MG63 (cell line): ENCODE measurements at regions not wholly inside any gene's neighbourhood (a gene's known extent, or its start where the extent isn't known, plus 50 kb on each side); places are given as distances from the start of the nearest gene placed in this dataset.

Source experiments
- DNase-seq: peaks from one replicate; pipeline ENCODE4 v3.0.0-alpha.2; 2020
- H3K27me3 ChIP-seq: fragments of 250-450 bp; sonication (Bioruptor Pico); 2 replicates; pipeline ENCODE4 v1.5.1; 2020; ENCODE audit warnings: mild to moderate bottlenecking, moderate library complexity
- H3K36me3 ChIP-seq: fragments of 250-450 bp; sonication (Bioruptor Pico); 2 replicates; pipeline ENCODE4 v1.5.1; 2020; ENCODE audit warnings: mild to moderate bottlenecking, moderate library complexity
- H3K4me3 ChIP-seq: fragments of 250-450 bp; sonication (Bioruptor Pico); 2 replicates; pipeline ENCODE4 v1.5.1; 2020; ENCODE audit warnings: mild to moderate bottlenecking, moderate library complexity
- H3K9me3 ChIP-seq: fragments of 250-450 bp; sonication (Bioruptor Pico); 2 replicates; pipeline ENCODE4 v1.5.1; 2020; ENCODE audit warnings: mild to moderate bottlenecking, moderate library complexity

DNA sequence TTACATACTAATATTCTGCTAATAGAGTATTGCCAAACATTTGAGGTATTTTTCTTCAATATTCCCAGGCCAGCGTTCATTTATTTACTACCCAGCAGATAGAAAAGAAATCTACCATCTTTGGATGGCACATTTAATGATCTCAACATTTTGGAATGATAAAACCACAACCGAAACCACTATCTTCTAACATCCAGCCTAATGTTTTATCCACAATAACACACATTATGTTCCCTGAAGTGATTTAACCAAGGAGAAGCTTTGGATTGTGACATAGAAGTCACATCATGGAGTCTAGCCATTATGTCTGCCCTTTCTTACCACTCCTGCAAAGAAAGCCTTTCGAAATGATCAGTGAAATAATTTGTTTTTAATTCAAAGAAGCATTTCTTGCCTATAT is 497.1 kb upstream of the PLXNA2 start:
- H3K9me3 ChIP-seq = 0 out of 2 replicates have a peak, but pooled peaks cover 1% of the 10 kb centered on the region
- H3K36me3 ChIP-seq = no peaks in the 10 kb centered on the region
- no peaks in the 10 kb centered on the region for H3K27me3 ChIP-seq
- DNase-seq = no peak
- H3K4me3 ChIP-seq = no peak overlapping the region

DNA sequence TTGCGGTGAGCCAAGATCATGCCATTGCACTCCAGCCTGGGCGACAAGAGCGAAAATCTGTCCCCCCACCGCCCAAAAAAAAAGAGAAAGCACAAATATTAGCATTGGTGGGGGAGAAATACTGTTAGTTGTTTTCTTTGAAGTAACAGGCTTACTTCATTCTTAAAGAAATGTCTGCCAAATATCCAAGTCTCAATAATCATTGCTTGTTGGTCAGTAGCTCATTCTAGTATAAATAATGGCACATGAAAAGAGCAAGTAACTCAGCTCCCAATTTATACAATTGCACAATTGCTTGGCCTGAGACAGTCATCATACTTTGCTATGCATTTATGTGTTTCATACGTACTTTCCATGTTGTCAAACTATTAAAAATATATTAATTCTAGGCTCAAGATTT is 499.2 kb upstream of the PLXNA2 start:
- no peaks in the 10 kb centered on the region for H3K27me3 ChIP-seq
- H3K4me3 ChIP-seq = no peak overlapping the region
- no peak for DNase-seq
- no peaks in the 10 kb centered on the region for H3K36me3 ChIP-seq
- 0 out of 2 replicates have a peak, but pooled peaks cover 1% of the 10 kb centered on the region for H3K9me3 ChIP-seq

DNA sequence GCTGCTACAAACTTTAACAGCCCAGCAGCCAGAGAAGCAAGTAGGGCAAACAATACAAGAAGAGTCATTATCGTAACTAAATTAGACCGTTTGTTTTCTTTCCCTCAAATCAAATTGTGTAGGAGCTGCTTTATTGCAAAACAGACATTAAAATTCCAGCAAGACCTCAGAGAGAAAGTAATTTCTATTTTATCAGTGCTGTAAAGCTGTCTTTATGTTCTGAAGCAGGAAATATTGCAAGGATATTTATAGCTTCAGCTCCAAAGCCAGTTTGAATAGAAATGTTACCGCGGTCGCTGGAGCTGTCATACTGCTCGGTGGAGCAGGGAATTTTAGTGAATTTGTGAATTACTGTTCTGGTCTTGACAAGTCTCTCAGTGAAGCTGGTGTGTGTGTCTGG is 503.8 kb upstream of the PLXNA2 start:
- Histone ChIP-seq H3K4me3 (no peak overlapping the region), H3K27me3 (no peaks in the 10 kb centered on the region; the same call in 1 of the 2 replicates), H3K36me3 (no peaks in the 10 kb centered on the region), H3K9me3 (no peaks in the 10 kb centered on the region)
- DNase-seq = no peak

DNA sequence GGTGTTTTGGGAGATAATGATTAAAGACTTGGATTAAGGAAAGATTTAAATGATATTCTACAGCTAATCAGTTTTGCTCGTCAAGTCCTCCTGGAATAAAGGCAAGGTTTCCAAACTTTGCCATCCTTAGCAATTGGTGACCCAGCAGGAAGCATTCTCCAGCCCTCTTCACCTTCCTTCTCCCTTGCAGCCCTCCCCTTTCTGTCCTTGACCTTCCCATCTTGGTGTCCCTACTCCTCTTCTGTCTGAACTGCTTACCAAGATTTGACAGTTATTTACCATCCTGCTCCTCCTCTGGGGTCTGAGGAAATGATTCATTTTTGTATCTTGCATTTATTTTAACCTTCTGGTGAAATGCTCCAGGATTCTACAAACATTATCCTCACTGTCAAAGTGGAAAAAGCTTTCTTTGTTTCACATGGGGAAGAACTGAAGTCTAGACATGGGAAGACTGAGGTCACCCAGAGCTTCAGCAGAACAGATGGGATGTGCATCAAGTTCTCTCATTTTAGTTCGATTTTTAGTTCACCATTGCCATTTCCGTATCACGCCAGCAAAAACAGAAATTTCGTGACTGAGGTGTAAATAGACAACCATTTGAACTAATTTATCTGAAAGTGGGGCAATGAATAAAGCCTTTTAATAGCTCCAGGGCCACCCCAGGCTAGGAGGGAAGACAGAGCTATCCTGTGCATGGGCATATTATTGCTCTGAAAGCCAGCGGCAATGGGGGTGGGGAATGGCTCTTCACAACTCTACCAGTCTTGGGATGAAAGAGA is 504.4 kb upstream of the PLXNA2 start:
- DNase-seq = no peak
- Histone ChIP-seq H3K27me3 (no peaks in the 10 kb centered on the region; the same call in 1 of the 2 replicates), H3K36me3 (no peaks in the 10 kb centered on the region), H3K9me3 (no peaks in the 10 kb centered on the region), H3K4me3 (no peak overlapping the region)

DNA sequence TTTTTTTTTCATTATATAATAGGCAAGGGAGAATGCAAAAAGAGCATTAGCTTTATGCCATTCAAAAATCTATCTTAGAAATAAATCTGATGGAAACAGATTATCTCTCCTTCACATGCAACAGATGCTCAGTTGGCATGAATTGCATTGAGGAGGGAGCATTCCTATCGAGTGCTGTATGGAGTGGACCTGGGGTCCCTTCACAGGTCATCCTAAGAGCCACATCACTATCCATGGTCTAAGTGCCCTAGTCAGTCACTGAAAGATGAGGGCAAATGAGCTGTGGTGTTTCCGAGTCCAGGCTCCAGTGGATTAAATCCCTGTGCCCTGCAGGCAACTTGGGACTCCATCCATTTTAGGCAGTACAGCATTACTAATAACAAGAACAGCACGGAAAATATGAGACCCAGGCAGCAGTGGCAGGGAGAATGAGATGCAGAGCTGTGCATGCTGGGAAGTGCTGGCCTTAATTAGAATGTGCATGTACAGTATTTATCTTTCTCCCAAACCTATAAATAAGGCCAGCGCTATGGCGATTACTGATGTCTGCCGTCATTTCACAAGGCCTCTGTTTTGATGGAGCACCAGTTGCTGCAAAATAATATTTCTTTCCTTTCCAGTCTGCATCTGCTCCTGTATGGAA is 512.3 kb upstream of the PLXNA2 start:
- no peaks in the 10 kb centered on the region for H3K36me3 ChIP-seq
- no peak for DNase-seq
- H3K4me3 ChIP-seq = no peak overlapping the region
- H3K9me3 ChIP-seq = no peaks in the 10 kb centered on the region
- H3K27me3 ChIP-seq = no peaks in the 10 kb centered on the region

DNA sequence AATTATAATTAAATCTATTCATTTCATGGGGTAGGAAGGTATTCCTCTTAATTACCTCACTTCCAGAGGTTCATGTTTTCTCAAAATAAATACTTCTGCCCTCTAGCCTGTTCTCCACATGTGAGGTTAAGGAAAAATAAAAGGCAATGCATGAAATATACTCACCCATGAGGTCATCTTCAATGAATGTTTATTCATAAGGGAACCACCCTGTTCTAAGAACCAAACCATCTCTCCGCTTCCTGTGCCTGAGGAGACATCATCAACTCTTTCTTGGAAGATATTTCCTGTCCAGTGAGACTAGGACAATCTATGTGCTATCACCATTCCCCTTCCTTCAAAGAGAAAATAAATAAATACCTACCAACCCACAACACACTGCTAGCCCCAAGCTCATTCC is 513.7 kb upstream of the PLXNA2 start:
- Histone ChIP-seq H3K4me3 (no peak overlapping the region), H3K9me3 (no peaks in the 10 kb centered on the region), H3K36me3 (no peaks in the 10 kb centered on the region), H3K27me3 (no peaks in the 10 kb centered on the region)
- DNase-seq = no peak

DNA sequence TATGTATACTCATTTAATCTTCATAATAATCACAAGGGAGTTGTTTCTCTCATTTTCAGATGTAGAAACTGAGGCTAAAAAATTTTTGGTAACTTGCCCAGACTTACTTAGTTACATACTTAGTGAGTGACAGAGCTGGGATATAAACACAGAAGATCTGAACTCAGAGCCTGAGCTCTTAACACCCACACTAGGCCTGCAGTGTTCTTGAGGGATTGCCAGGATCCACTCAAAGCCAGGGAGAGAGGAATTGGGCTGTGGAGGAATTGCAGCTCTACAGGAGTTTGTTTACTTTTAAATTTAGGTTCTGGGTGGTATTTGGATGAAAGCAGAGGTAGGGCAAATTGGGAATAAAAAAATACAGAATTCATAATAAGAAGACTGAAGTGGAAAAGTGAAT is 515.1 kb upstream of the PLXNA2 start:
- no peaks in the 10 kb centered on the region for H3K9me3 ChIP-seq
- H3K27me3 ChIP-seq = no peaks in the 10 kb centered on the region
- DNase-seq = peak; percentile 13
- H3K36me3 ChIP-seq = no peaks in the 10 kb centered on the region
- no peak overlapping the region for H3K4me3 ChIP-seq

DNA sequence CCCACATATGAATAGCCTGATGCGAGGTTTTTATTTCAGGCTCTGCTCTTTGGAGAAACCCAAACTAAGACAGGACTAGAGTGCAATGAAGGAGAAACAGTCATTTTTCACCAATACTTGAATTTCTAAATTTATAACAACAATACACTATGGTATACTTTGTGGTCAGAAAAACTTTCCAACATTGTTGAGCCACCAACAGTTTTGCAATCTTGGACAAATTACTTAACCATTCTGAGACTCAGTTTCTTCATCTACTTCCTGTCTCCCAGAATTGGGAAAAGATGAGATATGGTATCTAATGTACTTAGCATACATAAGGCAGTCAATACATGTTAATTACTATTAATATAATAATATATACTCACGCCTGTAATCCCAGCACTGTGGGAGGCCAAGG is 519.8 kb upstream of the PLXNA2 start:
- Histone ChIP-seq H3K36me3 (no peaks in the 10 kb centered on the region), H3K27me3 (no peaks in the 10 kb centered on the region), H3K9me3 (no peaks in the 10 kb centered on the region), H3K4me3 (no peak overlapping the region)
- no peak for DNase-seq

DNA sequence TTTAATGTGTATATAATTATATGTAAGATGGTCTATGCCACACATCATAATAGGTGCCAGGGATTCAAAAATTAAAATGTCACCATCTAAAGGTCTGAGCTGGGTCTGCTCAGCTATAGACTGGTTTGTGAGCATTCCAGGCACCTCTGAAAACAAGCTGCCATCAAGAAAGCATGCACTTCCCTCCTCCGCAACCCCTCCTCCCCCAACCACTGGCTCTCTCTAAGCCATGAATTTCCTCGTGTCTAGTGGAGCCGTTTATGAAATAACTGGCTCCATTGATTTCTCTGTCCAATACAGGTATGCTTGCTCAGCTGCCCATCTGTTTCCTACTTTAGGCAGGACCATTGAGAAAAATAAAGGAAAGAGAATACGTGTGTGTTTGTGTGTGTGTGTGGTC is 522.6 kb upstream of the PLXNA2 start:
- Histone ChIP-seq H3K9me3 (no peaks in the 10 kb centered on the region), H3K27me3 (no peaks in the 10 kb centered on the region), H3K4me3 (no peak overlapping the region), H3K36me3 (no peaks in the 10 kb centered on the region)
- DNase-seq = no peak

DNA sequence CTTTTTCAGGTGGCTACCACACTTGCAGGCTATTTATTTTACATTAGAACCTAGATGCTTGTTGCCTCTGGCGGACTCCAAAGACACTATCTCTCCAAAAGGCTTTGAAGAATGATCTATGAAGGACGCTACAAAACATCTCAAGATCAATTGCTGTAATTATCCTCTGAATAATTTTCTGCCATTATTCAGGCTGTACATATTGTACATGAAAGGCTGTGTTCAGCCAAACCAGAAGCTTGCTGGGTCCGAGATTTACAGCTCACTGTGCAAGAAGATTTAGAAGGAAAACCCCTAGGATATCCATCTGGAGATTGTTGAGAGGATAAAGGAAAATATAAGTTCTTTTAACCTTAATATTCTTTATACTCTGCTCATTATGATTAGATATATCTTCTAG is 523.6 kb upstream of the PLXNA2 start:
- no peak for DNase-seq
- no peaks in the 10 kb centered on the region for H3K27me3 ChIP-seq
- no peak overlapping the region for H3K4me3 ChIP-seq
- no peaks in the 10 kb centered on the region for H3K36me3 ChIP-seq
- no peaks in the 10 kb centered on the region for H3K9me3 ChIP-seq

DNA sequence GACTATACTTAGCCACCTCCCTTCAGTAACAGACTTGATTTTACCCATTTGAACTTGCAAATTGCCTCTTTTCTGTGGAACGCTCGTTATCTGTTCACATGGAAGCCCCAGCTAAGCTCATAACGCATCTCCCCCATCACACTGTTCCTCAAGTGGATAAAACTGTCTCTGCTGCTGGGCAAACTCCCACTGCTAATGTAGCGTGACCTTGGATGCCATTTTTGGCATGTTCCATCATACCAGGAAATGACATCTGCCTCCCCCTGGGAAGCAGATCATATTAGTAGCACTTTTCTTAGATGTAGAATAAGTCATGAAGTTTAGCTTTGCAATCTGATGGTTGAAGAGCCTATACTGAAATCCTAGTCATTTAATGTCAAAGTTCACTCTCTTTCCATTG is 528.7 kb upstream of the PLXNA2 start:
- Histone ChIP-seq H3K4me3 (no peak overlapping the region), H3K36me3 (no peaks in the 10 kb centered on the region), H3K27me3 (no peaks in the 10 kb centered on the region), H3K9me3 (no peaks in the 10 kb centered on the region; the same call in 1 of the 2 replicates)
- DNase-seq = no peak

DNA sequence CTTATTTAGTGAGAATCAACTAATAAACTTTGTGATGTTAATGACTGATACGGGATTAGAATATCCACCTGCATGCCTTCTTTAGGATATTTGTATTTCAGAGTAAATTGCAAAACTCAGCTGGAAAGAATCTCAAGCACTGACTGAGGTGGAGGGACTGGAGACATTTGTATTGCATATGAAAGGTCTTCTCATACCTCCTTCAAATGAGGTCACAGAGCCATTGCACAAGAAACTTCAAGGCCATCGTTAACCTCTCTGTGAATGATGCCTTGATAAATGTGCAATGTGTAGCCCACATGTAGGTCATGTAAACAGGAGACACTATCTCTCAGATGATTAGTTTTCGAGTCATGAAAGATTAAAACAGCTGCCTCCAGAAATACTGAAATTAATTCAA is 531.7 kb upstream of the PLXNA2 start:
- DNase-seq = no peak
- Histone ChIP-seq H3K36me3 (no peaks in the 10 kb centered on the region), H3K9me3 (no peaks in the 10 kb centered on the region; the same call in 1 of the 2 replicates), H3K27me3 (no peaks in the 10 kb centered on the region), H3K4me3 (no peak overlapping the region)

DNA sequence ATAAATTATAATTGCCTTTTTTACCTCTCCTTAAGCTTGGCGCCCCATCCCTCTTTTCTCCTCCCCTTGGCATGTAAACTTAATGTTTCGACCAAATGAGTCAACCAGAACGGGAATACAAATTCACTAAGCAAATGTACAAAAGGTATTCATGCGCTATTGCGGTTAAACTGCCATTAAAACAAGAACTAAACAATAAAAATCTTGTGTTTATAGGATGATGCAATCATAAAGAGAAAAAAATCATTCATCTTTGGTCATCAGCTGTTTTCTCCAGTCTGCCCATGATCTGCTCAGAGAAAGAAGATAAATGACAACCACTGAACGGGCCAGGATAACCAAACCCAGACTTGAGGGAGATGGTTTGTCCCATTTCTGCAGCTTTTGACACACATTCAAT is 534.2 kb upstream of the PLXNA2 start:
- peak; percentile 12 for DNase-seq
- Histone ChIP-seq H3K36me3 (no peaks in the 10 kb centered on the region), H3K9me3 (no peaks in the 10 kb centered on the region; the same call in 1 of the 2 replicates), H3K27me3 (no peaks in the 10 kb centered on the region), H3K4me3 (no peak overlapping the region)

DNA sequence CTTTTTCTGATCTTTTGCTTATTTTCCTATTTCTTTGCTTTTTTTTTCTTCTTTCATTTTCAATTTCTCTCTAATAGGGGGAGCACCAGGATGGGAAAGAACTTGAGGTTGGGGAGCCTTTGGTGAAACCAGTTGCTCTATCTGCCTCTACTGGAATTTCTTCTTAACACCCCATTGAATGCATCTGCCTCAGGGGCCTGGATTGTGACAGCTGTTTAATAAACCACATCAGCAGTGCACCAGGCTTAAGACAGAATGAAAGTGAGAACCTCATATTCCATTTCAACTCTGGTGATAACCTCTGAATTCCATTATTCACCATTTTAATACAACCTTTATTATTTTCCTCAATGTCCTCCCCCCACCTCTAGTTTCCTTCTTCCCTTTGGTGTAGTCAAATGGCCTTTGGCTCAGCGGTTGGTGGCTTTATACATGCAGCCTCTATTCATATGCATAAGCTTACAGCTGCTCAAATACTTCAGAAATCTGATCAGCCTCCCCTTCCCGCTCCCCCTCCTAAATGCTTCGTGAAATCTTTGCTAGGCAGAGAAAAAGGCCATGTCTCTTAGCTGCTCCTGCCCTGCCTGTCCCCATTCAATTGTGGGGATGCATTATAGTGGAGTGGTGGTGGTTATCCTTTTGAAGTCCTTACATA is 537.3 kb upstream of the PLXNA2 start:
- no peak overlapping the region for H3K4me3 ChIP-seq
- no peak for DNase-seq
- H3K9me3 ChIP-seq = no peaks in the 10 kb centered on the region; the same call in 1 of the 2 replicates
- no peaks in the 10 kb centered on the region for H3K36me3 ChIP-seq
- no peaks in the 10 kb centered on the region for H3K27me3 ChIP-seq

DNA sequence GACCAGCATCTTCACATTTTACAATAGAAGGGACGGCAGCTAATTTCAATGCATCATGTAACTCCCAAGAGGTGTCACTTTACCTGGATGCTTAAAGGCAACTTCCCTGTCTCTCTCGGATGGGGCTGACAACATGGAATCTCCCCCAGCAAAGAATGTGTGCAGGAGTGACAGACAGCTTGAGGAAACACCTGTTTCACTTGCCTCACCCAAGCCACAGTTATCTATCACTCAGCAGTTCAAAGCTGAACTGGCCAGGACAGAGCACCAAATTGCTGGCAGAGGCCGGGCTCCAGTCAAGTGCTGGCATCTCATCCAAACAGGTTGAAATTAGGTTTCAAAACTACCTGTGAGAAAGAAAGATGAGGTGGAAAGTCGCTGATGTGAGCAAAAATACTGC is 538.0 kb upstream of the PLXNA2 start:
- DNase-seq = no peak
- Histone ChIP-seq H3K27me3 (no peaks in the 10 kb centered on the region), H3K9me3 (no peaks in the 10 kb centered on the region; the same call in 1 of the 2 replicates), H3K36me3 (no peaks in the 10 kb centered on the region), H3K4me3 (no peak overlapping the region)

DNA sequence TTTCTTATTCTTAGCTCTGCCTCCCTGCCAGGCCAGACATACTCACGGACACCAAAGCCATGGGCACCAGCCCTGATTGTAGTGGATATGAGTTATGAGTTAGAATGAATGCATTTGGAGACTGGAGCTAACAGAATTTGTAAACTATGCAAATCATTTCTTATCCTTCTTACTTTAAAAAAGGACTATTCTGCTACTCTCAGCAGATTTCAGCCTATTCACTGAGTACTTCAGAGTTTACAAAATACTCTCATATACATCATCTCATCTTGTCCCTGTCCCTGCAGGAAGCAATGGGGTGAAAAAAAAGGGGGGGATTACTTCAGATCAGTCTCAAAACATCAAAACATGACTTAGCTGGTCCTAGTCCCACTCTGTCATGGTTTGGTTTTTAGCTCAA is 541.4 kb upstream of the PLXNA2 start:
- Histone ChIP-seq H3K9me3 (no peaks in the 10 kb centered on the region), H3K27me3 (no peaks in the 10 kb centered on the region), H3K4me3 (no peak overlapping the region), H3K36me3 (no peaks in the 10 kb centered on the region)
- DNase-seq = no peak

DNA sequence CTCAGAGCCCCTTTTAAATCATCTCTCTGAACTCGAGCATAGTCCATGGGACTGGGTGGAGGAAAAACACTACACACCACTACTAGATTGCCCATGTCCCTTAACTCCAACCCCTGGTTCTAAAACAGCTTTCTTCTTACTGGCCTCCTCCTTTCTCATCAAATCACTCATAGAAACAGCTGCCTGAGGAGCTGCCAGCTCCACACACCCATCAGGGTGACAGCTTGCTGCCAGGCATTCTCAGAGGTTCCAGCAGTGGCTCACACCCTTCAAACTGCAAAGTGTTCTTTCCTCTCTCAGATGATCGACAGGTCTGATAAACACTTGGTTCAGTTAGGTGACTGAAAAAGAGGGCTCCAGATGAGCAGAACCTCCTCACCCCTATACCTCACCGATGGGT is 543.0 kb upstream of the PLXNA2 start:
- no peak for DNase-seq
- no peaks in the 10 kb centered on the region for H3K27me3 ChIP-seq
- H3K36me3 ChIP-seq = no peaks in the 10 kb centered on the region
- H3K4me3 ChIP-seq = no peak overlapping the region
- H3K9me3 ChIP-seq = no peaks in the 10 kb centered on the region
